HG03159 (cell line): ENCODE measurements at regions not wholly inside any gene's neighbourhood (a gene's known extent, or its start where the extent isn't known, plus 50 kb on each side); places are given as distances from the start of the nearest gene placed in this dataset.

Experiments used
- ATAC-seq: cut with Tn5 transposase; IDR thresholded peaks from one replicate; pipeline ENCODE4 v1.9.1; 2021; ENCODE audit warnings: mild to moderate bottlenecking, moderate library complexity; ENCODE audit not compliant: unreplicated experiment

GRCh38 chr5:88401686-88402085, 133.0 kb upstream of the TMEM161B start:
- no peak for ATAC-seq

- ATAC-seq, result no peak
These were observed 132.6 kb upstream of the TMEM161B start for GRCh38 chr5:88401228-88401627.

DNA sequence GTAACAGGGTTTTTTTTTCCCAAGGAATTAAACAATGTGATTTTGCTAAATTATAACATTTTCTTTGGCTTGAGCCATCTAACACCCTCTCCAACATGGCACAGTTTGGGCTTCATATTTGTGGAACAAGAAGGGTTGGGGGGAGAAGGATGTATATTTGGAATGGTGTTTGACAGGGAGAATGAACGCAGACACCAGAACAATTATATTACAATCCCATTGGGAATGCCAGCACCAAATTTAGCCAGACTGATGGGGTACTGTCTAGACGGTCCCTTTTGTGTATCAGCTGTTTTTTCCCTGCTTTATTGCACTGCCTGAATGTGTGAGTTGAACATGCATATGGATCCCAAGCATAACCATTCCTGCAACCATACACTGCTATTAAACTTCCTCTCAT, 130.9 kb upstream of the TMEM161B start:
- ATAC-seq, result no peak

DNA sequence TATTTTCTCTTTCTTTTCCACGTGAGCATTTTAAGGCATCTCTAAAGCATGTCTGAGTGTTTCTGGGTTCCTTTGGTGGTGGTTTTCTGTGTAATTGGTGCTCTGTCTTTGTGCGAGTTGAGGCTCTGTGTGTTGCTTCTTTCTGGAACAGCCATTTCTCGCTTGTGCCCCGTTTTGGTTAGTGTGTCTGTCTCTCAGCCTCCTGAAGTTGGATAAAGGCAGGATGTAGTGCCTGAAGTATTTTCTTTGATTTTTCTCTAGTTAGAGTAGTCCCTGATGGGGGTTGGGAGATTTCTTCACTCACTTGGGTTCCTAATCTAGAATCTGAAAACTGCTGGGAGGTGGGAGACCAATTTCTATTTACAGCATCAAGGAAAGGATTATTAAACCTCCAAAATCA, 129.7 kb upstream of the TMEM161B start:
- no peak for ATAC-seq

GRCh38 chr5:88396751-88397281, 128.2 kb upstream of the TMEM161B start:
- no peak for ATAC-seq

- no peak for ATAC-seq
These were observed 127.4 kb upstream of the TMEM161B start for GRCh38 chr5:88396000-88396535.

- no peak for ATAC-seq
These were observed 126.6 kb upstream of the TMEM161B start for GRCh38 chr5:88395264-88395663.

DNA sequence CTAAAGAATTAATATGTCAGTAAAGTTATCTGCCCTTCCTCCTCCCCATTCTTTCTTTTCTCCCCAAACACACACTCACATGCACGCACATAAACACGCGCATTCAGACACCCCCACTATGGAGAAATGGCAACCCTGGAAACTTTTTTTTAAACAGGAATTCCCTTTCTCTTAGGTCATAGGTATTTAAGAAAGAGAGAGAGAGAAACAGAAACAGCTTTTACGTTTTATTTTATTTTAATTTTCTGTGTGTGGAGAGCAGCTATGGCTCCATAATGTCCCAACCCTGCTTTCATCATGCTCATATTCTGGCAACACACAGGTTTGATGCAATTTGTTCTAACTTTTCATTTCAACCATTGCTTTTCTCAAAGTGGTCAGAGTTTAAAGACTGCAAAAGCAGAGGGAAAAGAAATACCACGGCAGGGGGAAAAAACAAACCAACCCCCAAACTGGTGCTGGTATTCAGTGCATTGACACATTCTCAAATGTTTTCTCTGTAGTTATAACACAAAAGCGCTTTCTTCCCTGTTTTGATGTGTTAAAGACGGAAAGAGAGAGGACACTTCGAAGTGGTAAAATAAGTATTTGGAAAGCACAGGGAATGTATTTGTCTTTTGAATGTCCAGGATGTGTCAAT, 126.0 kb upstream of the TMEM161B start:
- ATAC-seq, result no peak

DNA sequence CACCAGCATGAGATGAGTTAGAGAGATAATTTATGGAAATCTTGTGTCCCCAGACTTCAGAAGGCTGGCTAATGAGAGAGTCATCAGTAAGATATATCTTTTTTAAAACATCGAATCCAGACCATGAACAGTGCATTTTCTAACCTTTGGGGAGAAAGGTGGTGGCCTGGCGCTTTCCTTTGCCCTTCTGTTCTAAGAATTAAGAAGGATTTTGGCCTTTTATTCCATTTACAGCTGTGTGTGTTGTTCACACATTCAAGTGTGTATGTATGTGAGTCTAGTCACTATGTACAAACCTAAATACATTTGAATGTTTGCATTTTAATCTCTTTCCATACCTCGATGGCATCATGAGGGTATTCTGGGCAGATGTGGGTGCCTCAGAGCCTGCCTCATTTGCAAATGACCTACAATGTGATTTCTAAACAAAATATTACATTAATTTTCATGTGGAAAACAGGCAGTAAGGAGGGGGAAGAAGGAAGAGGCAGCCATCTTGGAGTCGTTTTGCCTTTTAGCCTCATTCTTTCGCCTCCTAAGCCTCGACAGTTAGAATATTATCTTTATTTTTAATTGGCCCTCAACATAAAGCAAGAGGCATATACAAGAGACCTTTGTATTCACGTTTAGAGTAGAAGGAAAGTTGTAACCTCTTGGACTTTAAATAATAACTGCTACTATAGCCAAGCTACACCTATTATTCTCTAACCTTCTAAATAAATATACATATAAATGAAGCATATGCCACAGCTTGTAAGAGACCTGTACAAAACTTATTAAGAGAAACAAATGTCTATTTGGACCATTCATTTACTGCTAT, 125.3 kb upstream of the TMEM161B start:
- no peak for ATAC-seq

DNA sequence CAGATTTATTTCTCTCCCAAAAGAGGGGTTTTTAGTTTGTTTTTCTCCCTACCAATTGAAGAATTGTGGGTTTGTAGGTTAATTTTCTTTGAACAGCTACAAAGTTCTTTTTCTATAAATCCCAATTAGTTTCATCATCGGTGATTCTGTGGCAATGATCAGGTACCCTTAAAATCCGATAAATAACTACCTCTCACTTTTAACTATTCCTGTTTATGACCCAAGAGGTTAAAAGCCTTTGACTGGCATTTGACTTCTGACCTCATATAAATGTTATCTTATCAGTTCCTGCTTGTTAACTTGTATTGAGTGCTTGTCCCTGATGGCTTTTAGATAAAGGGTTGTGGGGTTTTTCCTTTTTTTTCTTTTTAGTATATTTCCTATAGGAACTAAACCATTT, 124.4 kb upstream of the TMEM161B start:
- no peak for ATAC-seq

DNA sequence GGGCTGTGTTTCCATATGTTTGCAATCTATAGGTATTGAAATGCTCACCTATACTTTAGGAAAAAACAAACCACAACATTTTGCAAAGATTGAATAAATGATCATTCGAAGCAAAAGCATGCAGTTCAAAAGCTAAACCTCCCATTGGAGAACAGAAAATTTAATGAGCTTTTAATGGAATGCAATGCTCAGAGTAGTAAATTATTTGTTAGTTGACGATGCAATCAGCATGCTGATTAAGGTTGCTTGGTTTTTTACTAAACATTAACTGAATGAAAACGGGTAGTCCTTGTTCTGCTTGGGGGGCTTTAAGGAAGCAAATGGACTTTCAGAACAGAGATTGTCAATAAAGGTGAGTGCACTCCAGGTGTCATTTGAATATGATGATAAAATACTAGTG, 123.3 kb upstream of the TMEM161B start:
- no peak for ATAC-seq

- no peak for ATAC-seq
These were observed 122.5 kb upstream of the TMEM161B start for GRCh38 chr5:88391116-88391515.

GRCh38 chr5:88390481-88390880, 121.8 kb upstream of the TMEM161B start:
- ATAC-seq, result no peak

DNA sequence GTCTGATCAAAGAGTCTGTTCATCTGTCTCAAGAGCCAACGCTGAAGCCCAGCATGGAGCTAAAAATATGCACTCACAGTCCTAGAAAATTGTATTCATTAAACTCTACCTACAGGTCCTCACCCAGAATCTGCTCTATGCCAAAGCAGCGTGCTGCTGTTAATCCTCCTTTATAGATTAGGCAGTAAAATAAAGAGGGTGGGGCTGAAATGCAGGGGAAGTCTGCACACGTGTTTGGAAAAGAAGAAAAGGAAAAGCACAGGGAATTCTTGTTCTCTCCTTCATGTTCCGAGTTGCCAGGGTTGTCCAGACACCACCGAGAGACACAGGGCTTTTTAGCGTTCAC, 121.4 kb upstream of the TMEM161B start:
- ATAC-seq, result no peak

- ATAC-seq, result no peak
These were observed 120.9 kb upstream of the TMEM161B start for GRCh38 chr5:88389338-88390095.

- no peak for ATAC-seq
These were observed 120.1 kb upstream of the TMEM161B start for GRCh38 chr5:88388476-88389337.

GRCh38 chr5:88384886-88385285, 116.2 kb upstream of the TMEM161B start:
- no peak for ATAC-seq

DNA sequence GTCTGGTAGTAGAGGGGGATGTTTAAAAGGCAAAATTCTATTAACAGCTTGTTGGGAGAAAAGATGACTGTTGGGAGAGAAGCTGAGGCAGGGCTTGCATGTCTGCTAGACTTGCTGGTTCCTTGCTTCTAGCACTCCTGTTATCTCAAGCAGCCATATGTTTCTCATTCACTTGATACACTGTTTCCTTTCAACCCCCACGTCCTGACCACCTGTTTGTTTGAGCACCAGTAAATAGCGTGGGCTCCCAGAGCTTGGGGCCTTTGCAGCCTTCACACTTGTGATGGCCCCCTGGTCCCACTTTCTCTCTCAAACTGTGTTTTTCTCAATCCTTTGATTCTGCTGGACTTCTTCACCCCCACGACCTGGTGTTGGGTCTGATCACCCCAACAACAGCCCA, 111.7 kb upstream of the TMEM161B start:
- ATAC-seq, result no peak

DNA sequence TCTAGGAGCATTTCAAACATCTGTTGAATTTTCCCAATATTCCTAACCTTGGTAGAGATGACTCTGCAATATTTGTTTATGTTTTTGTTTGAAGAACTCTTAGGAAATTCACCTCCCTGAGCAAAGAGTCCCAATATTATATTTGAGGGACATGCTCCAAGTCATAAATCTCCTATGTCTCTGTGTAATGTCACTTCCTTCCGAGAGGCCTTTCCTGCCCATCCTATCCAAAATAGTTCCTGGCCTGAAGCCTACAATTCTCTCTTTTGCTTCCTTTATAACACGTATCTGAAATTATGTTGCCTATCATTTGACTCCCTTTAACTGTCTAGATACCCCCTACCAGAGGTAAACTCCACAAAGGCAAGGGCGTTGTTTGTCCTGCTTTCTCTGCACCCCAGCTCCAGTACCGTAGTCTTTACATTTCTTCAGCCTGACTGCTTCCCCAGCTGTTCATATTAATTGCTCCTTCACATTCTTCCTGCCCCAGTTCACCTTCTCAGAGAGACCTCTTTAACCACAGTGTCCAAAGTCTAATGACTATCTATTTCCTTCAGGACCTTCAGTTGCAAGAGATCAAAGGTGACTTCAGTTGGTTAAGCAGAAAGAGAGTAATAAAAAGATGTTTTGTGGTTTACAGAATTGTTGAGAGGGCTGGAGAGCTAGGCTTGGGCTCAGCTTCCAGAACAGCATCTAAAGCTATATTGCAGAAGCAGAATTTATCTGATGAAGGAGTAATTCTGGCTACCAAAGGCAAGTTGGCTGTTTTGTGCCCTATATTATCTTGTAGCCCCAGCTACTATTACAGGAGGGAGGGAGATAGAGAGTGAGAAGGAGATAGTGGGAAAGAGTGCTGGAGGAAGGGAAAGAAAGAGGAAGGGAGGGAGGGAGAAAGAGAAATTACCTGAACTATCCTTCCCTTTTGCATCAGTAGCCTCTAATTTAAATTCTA, 109.3 kb upstream of the TMEM161B start:
- ATAC-seq, result no peak
